SU-DHL-6 (cell line): ENCODE measurements at regions not wholly inside any gene's neighbourhood (a gene's known extent, or its start where the extent isn't known, plus 50 kb on each side); places are given as distances from the start of the nearest gene placed in this dataset.

Experiments used
- H2AFZ ChIP-seq: fragments of 200-600 bp; sonication (generic); 2 replicates; pipeline ENCODE4 v1.6.1; 2014; ENCODE audit warnings: low read depth, mild to moderate bottlenecking, moderate library complexity, mixed read lengths, antibody characterized with exemption, low read length; ENCODE audit not compliant: severe bottlenecking
- H3F3A ChIP-seq: fragments of 200-600 bp; shearing (Covaris generic); 2 replicates; pipeline ENCODE4 v1.6.0; 2016; ENCODE audit warnings: antibody characterized with exemption, mild to moderate bottlenecking; ENCODE audit not compliant: insufficient read depth
- H3K27ac ChIP-seq: fragments of 200-600 bp; sonication (generic); 2 replicates; pipeline ENCODE4 v1.5.1; 2016; ENCODE audit warnings: low read depth, mild to moderate bottlenecking, low read length, moderate library complexity, mixed read lengths
- H3K27me3 ChIP-seq: fragments of 200-600 bp; sonication (generic), shearing (Covaris generic); 2 replicates; pipeline ENCODE4 v1.6.0; 2014; ENCODE audit warnings: mild to moderate bottlenecking, low read length
- H3K36me3 ChIP-seq: fragments of 200-600 bp; sonication (generic); 2 replicates; pipeline ENCODE4 v1.6.1; 2014; ENCODE audit warnings: mild to moderate bottlenecking, low read length, mixed read lengths
- H3K4me2 ChIP-seq: fragments of 300-600, 200-600 bp; shearing (Covaris generic), sonication (generic); 2 replicates; pipeline ENCODE4 v1.6.0; 2014; ENCODE audit warnings: low read length, low read depth, mild to moderate bottlenecking; ENCODE audit not compliant: poor library complexity, severe bottlenecking
- H3K4me3 ChIP-seq: fragments of 200-600 bp; sonication (generic); 2 replicates; pipeline ENCODE4 v1.5.1; 2014; ENCODE audit warnings: antibody characterized with exemption, low read length, mild to moderate bottlenecking, mixed read lengths; ENCODE audit not compliant: insufficient read depth, poor library complexity, severe bottlenecking
- H3K79me2 ChIP-seq: fragments of 200-600 bp; sonication (generic); 2 replicates; pipeline ENCODE4 v1.6.1; 2014; ENCODE audit warnings: mild to moderate bottlenecking, low read length, moderate library complexity; ENCODE audit not compliant: insufficient read depth
- H3K9ac ChIP-seq: fragments of 200-600 bp; sonication (generic); 2 replicates; pipeline ENCODE4 v1.7.0; 2014; ENCODE audit warnings: mild to moderate bottlenecking, low read length
- H3K9me2 ChIP-seq: fragments of 200-600 bp; sonication (generic); replicated peaks from 2 replicates; pipeline ENCODE4 v1.6.1; 2014; ENCODE audit warnings: low read length; ENCODE audit not compliant: insufficient read depth
- H3K9me3 ChIP-seq: fragments of 200-600 bp; sonication (generic); 2 replicates; pipeline ENCODE4 v1.6.1; 2014; ENCODE audit warnings: low read length, mixed read lengths; ENCODE audit not compliant: insufficient read depth
- H4K20me1 ChIP-seq: fragments of 200-600 bp; sonication (generic); 2 replicates; pipeline ENCODE4 v1.6.1; 2014; ENCODE audit warnings: low read depth, mild to moderate bottlenecking, antibody characterized with exemption, low read length, moderate library complexity, mixed read lengths
- CTCF ChIP-seq: fragments of 200-600 bp; sonication (generic); IDR thresholded peaks from one replicate; pipeline ENCODE4 v1.5.1; 2017; ENCODE audit warnings: antibody characterized with exemption, mild to moderate bottlenecking, low read length, moderate library complexity; ENCODE audit not compliant: insufficient read depth, poor library complexity, severe bottlenecking
- EZH2phosphoT487 ChIP-seq: fragments of 200-600 bp; sonication (generic), shearing (Covaris generic); conservative IDR thresholded peaks from 2 replicates; pipeline ENCODE4 v1.6.1; 2018; ENCODE audit warnings: mild to moderate bottlenecking, antibody characterized with exemption, low read length, moderate library complexity, mixed read lengths

DNA sequence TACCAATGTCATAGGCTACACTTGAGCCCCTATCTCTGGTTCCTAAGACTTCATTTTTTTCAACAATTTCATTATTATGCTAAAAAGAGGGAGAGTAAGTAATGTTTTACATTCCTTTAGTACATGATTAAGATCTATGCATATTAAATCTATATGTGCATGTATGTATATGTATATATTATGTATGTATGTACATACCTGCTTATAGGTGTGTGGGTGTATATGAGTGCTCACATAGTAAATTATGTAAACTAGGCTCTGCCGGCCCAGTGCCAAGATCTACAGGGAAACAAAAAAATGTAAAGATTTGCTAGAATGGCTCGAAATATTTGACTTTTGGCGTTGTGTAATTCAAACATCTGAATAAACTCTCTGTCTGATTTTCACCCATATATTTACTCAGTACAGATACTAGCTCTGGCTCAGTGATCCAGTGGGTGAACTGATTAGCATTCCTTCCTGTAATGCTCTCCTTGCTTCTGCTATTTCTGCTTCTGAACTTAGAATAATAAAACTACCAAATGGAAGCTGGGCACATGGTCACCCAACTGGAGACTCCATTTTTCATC, 113.1 kb upstream of the FGGY start:
- no peak overlapping the region for H2AFZ ChIP-seq

DNA sequence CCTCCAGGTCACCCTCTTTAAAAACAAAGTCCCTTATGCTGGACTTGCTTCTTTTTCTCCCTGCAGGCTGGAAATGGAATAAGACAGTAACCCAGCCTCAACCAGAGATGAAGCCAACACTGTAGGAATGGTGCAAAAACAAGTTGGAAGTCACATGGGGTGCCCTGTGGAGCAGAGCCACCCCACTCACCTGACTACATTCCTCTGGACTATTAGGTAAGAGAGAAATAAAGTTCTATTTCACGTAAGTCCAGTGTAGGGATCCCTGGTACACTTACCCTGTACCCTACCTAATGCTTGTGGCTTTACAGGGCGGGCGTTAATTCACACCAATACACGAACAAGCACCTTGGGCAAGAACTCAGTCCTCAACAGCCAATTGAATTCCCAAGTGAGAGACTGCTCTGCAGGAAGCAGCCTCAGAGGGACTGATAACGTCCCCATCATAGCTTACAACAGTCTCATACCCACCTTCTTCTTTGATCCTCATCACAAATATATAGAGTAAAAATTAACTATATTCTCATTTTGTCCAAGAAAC, 112.5 kb upstream of the FGGY start:
- no peak for TF ChIP-seq CTCF
- TF ChIP-seq EZH2phosphoT487: no peak

More for the DNA sequence above, 113.1 kb upstream of the FGGY start:
- Histone ChIP-seq H3K4me2 (no peak overlapping the region), H3K4me3 (no peak overlapping the region), H3K27me3 (no peaks in the 10 kb centered on the region), H3F3A (no peaks in the 10 kb centered on the region), H3K79me2 (no peaks in the 10 kb centered on the region), H3K36me3 (no peaks in the 10 kb centered on the region), H3K27ac (no peak overlapping the region), H3K9me3 (no peaks in the 10 kb centered on the region), H3K9me2 (no peaks in the 10 kb centered on the region), H3K9ac (no peak overlapping the region), H4K20me1 (no peaks in the 10 kb centered on the region)
- TF ChIP-seq CTCF (no peak), EZH2phosphoT487 (no peak)

GRCh38 chr1:59185163-59185860, 111.6 kb upstream of the FGGY start:
- H3K4me3 ChIP-seq: no peak overlapping the region
- no peak overlapping the region for H3K9ac ChIP-seq
- no peak overlapping the region for H3K4me2 ChIP-seq
- H3K27ac ChIP-seq: no peak overlapping the region
- H3K36me3 ChIP-seq: no peaks in the 10 kb centered on the region
- no peaks in the 10 kb centered on the region for H4K20me1 ChIP-seq
- no peaks in the 10 kb centered on the region for H3K9me3 ChIP-seq
- TF ChIP-seq EZH2phosphoT487: no peak
- H3K27me3 ChIP-seq: no peaks in the 10 kb centered on the region
- no peaks in the 10 kb centered on the region for H3F3A ChIP-seq
- no peaks in the 10 kb centered on the region for H3K9me2 ChIP-seq
- no peak overlapping the region for H2AFZ ChIP-seq
- H3K79me2 ChIP-seq: no peaks in the 10 kb centered on the region

More for the DNA sequence above, 112.5 kb upstream of the FGGY start:
- H3K27ac ChIP-seq: no peak overlapping the region
- no peak overlapping the region for H3K4me3 ChIP-seq
- no peaks in the 10 kb centered on the region for H4K20me1 ChIP-seq
- H3K79me2 ChIP-seq: no peaks in the 10 kb centered on the region
- no peaks in the 10 kb centered on the region for H3K36me3 ChIP-seq
- H3K9me3 ChIP-seq: no peaks in the 10 kb centered on the region
- H3K9ac ChIP-seq: no peak overlapping the region
- no peaks in the 10 kb centered on the region for H3K9me2 ChIP-seq
- H2AFZ ChIP-seq: no peak overlapping the region
- H3F3A ChIP-seq: no peaks in the 10 kb centered on the region
- H3K27me3 ChIP-seq: no peaks in the 10 kb centered on the region
- no peak overlapping the region for H3K4me2 ChIP-seq

GRCh38 chr1:59186656-59187055, 110.2 kb upstream of the FGGY start:
- H3K9me2 ChIP-seq: no peaks in the 10 kb centered on the region
- H3K27me3 ChIP-seq: no peaks in the 10 kb centered on the region
- no peak overlapping the region for H3K4me3 ChIP-seq
- H3F3A ChIP-seq: no peaks in the 10 kb centered on the region
- no peak overlapping the region for H3K27ac ChIP-seq
- no peaks in the 10 kb centered on the region for H3K9me3 ChIP-seq
- H3K79me2 ChIP-seq: no peaks in the 10 kb centered on the region
- no peaks in the 10 kb centered on the region for H3K36me3 ChIP-seq
- H4K20me1 ChIP-seq: no peaks in the 10 kb centered on the region
- H3K4me2 ChIP-seq: no peak overlapping the region
- no peak overlapping the region for H3K9ac ChIP-seq
- H2AFZ ChIP-seq: no peak overlapping the region
- TF ChIP-seq EZH2phosphoT487: no peak
- no peak for TF ChIP-seq CTCF
